H1 (cell line): ENCODE measurements at regions not wholly inside any gene's neighbourhood (a gene's known extent, or its start where the extent isn't known, plus 50 kb on each side); places are given as distances from the start of the nearest gene placed in this dataset.

Source experiments
- CTCF ChIA-PET: fragments of 300-600 bp; sonication (Branson Sonifier 250); formaldehyde crosslinking; loops from one replicate; lab custom pipeline; 2021; ENCODE audit not compliant: partially characterized antibody; lab: Charles Lee
- POLR2A ChIA-PET: fragments of 300-600 bp; sonication (Branson Sonifier 250); formaldehyde crosslinking; loops from one replicate; lab custom pipeline; 2021; ENCODE audit warnings: inconsistent platforms; ENCODE audit not compliant: partially characterized antibody; lab: Charles Lee
- DNase-seq, 2 experiments: peaks; one replicate each; pipeline versions ENCODE4 v3.0.0 to v3.0.0-alpha.2; 2010 to 2022; ENCODE audit warnings: low spot score in 2 of 2, low read depth in 1 of 2, mixed read lengths in 1 of 2
- FAIRE-seq: peaks from 2 replicates; lab custom pipeline; 2011; peaks lifted over from hg19 to GRCh38; lab: Jason Lieb, UNC
- H2AFZ ChIP-seq: 2 replicates; pipeline ENCODE4 v1.8.1; 2012; ENCODE audit warnings: low read length, inconsistent platforms
- H2AK5ac ChIP-seq: 2 replicates; pipeline ENCODE4 v1.6.1; 2013; ENCODE audit warnings: low read depth, low read length
- H2BK120ac ChIP-seq: replicated peaks from 2 replicates; pipeline ENCODE3; 2013; ENCODE audit warnings: low read depth, low read length, inconsistent platforms
- H2BK12ac ChIP-seq: 2 replicates; pipeline ENCODE4 v1.6.1; 2013; ENCODE audit warnings: low read depth, low read length
- H2BK15ac ChIP-seq: 2 replicates; pipeline ENCODE4 v1.6.1; 2013; ENCODE audit warnings: low read length
- H2BK20ac ChIP-seq: 2 replicates; pipeline ENCODE4 v1.6.1; 2013; ENCODE audit warnings: low read length
- H2BK5ac ChIP-seq: 2 replicates; pipeline ENCODE4 v1.6.1; 2013; ENCODE audit warnings: low read depth, low read length
- H3K14ac ChIP-seq: 2 replicates; pipeline ENCODE4 v1.6.1; 2013; ENCODE audit warnings: inconsistent platforms; ENCODE audit not compliant: insufficient read length
- H3K18ac ChIP-seq: 2 replicates; pipeline ENCODE4 v1.6.1; 2013; ENCODE audit warnings: low read length; ENCODE audit errors: extremely low read depth
- H3K23ac ChIP-seq: 2 replicates; pipeline ENCODE4 v1.6.1; 2013; ENCODE audit warnings: inconsistent platforms; ENCODE audit not compliant: insufficient read length
- H3K23me2 ChIP-seq: 2 replicates; pipeline ENCODE4 v1.6.1; 2013; ENCODE audit warnings: low read depth, low read length
- H3K27ac ChIP-seq: 2 replicates; pipeline ENCODE4 v1.6.1; 2011; ENCODE audit warnings: low read depth, low read length, inconsistent platforms
- H3K27me3 ChIP-seq, 4 experiments: replicated peaks in 1 of 4; 1 replicate in 1 of 4; 2 replicates in 3 of 4; pipeline versions ENCODE4 v1.6.1 to v1.8.1; 2011 to 2013; ENCODE audit warnings: low read length in 3 of 4, mild to moderate bottlenecking in 3 of 4, inconsistent platforms in 2 of 4, mixed read lengths in 2 of 4, moderate library complexity in 1 of 4; ENCODE audit not compliant: control insufficient read depth in 3 of 4, insufficient read depth in 3 of 4; ENCODE audit errors: extremely low read depth in 1 of 4
- H3K36me3 ChIP-seq, 4 experiments: 2 replicates each; pipeline versions ENCODE4 v1.6.1 to v1.8.1; 2011 to 2013; ENCODE audit warnings: mild to moderate bottlenecking in 4 of 4, low read length in 3 of 4, moderate library complexity in 2 of 4, control low read depth in 1 of 4, inconsistent platforms in 1 of 4; ENCODE audit not compliant: insufficient read depth in 4 of 4, control insufficient read depth in 2 of 4
- H3K4ac ChIP-seq: replicated peaks from 2 replicates; pipeline ENCODE3; 2013; ENCODE audit warnings: low read length, low read depth, mixed read lengths, inconsistent platforms; ENCODE audit not compliant: insufficient read length
- H3K4me1 ChIP-seq, 4 experiments: replicated peaks in 1 of 4; 1 replicate in 1 of 4; 2 replicates in 3 of 4; pipeline versions ENCODE4 v1.6.1 to v1.8.1; 2011 to 2013; ENCODE audit warnings: low read length in 3 of 4, inconsistent platforms in 2 of 4, mixed read lengths in 1 of 4; ENCODE audit not compliant: insufficient read depth in 4 of 4, control insufficient read depth in 3 of 4
- H3K4me2 ChIP-seq, 2 experiments: 2 replicates each; pipeline versions ENCODE4 v1.6.1 to v1.8.1; 2011 to 2013; ENCODE audit warnings: low read depth in 2 of 2, low read length in 2 of 2, control low read depth in 1 of 2, inconsistent platforms in 1 of 2, mild to moderate bottlenecking in 1 of 2; ENCODE audit not compliant: insufficient read depth in 1 of 2
- H3K4me3 ChIP-seq, 4 experiments: fragments of 200-600, 300-600 bp in 1 of 4; sonication (generic), shearing (Covaris generic), sonication (Bioruptor Twin) in 1 of 4; 2 replicates each; pipeline versions ENCODE4 v1.5.1 to v1.8.1; 2011 to 2016; ENCODE audit warnings: low read length in 4 of 4, low read depth in 3 of 4, control low read depth in 2 of 4, inconsistent platforms in 2 of 4, mild to moderate bottlenecking in 2 of 4, mixed read lengths in 1 of 4, moderate library complexity in 1 of 4; ENCODE audit not compliant: insufficient read depth in 2 of 4; ENCODE audit errors: extremely low read depth in 1 of 4
- H3K56ac ChIP-seq: replicated peaks from 2 replicates; pipeline ENCODE3; 2013; ENCODE audit warnings: low read depth, mild to moderate bottlenecking, mixed read lengths, low read length, inconsistent platforms; ENCODE audit not compliant: insufficient read length
- H3K79me1 ChIP-seq: 2 replicates; pipeline ENCODE4 v1.6.1; 2013; ENCODE audit warnings: low read depth, low read length, control low read depth
- H3K79me2 ChIP-seq, 2 experiments: 2 replicates each; pipeline versions ENCODE4 v1.6.1 to v1.8.1; 2012 to 2013; ENCODE audit warnings: low read length in 2 of 2, mild to moderate bottlenecking in 2 of 2, inconsistent platforms in 1 of 2; ENCODE audit not compliant: insufficient read depth in 2 of 2, control insufficient read depth in 1 of 2
- H3K9ac ChIP-seq, 4 experiments: replicated peaks in 1 of 4; 1 replicate in 1 of 4; 2 replicates in 3 of 4; pipeline versions ENCODE4 v1.6.1 to v1.8.1; 2011 to 2013; ENCODE audit warnings: low read depth in 3 of 4, low read length in 3 of 4, control low read depth in 2 of 4, mild to moderate bottlenecking in 2 of 4, moderate library complexity in 2 of 4, inconsistent platforms in 1 of 4; ENCODE audit errors: extremely low read depth in 1 of 4
- H3K9me3 ChIP-seq, 2 experiments: 2 replicates each; pipeline versions ENCODE4 v1.6.1 to v1.8.1; 2012 to 2013; ENCODE audit warnings: mild to moderate bottlenecking in 2 of 2, moderate library complexity in 2 of 2, control low read depth in 1 of 2, inconsistent platforms in 1 of 2, low read depth in 1 of 2, low read length in 1 of 2, mixed read lengths in 1 of 2; ENCODE audit not compliant: insufficient read depth in 2 of 2
- H4K20me1 ChIP-seq, 2 experiments: replicated peaks in 1 of 2; 2 replicates each; pipeline versions ENCODE3 to v1.8.1; 2011 to 2013; ENCODE audit warnings: inconsistent platforms in 2 of 2, low read length in 2 of 2, mild to moderate bottlenecking in 1 of 2; ENCODE audit not compliant: insufficient read depth in 2 of 2, control insufficient read depth in 1 of 2
- H4K5ac ChIP-seq: 2 replicates; pipeline ENCODE4 v1.6.1; 2013; ENCODE audit warnings: low read length, low read depth, mixed read lengths, inconsistent platforms; ENCODE audit not compliant: insufficient read length
- H4K8ac ChIP-seq: 2 replicates; pipeline ENCODE4 v1.8.0; 2013; ENCODE audit warnings: mild to moderate bottlenecking, moderate library complexity, low read length, inconsistent platforms; ENCODE audit not compliant: insufficient read depth; ENCODE audit errors: extremely low read depth
- H4K91ac ChIP-seq: replicated peaks from 2 replicates; pipeline ENCODE3; 2013; ENCODE audit warnings: low read length, mixed read lengths, inconsistent platforms; ENCODE audit not compliant: insufficient read length
- BCL11A ChIP-seq, 2 experiments: IDR thresholded peaks; one replicate each; pipeline ENCODE4 v1.6.1; 2011; ENCODE audit warnings: low read depth in 2 of 2, low read length in 2 of 2, mild to moderate bottlenecking in 2 of 2
- CEBPB ChIP-seq: IDR thresholded peaks from 2 replicates; pipeline ENCODE4 v1.6.1; 2012; ENCODE audit warnings: low read depth, low read length
- CTCF ChIP-seq, 3 experiments: IDR thresholded peaks; 1 replicate in 2 of 3; 2 replicates in 1 of 3; pipeline versions ENCODE4 v1.5.1 to v1.6.1; 2011; ENCODE audit warnings: low read length in 3 of 3, mild to moderate bottlenecking in 3 of 3, inconsistent platforms in 2 of 3, low read depth in 1 of 3, moderate library complexity in 1 of 3; ENCODE audit not compliant: insufficient read depth in 1 of 3; ENCODE audit errors: control extremely low read depth in 1 of 3
- EZH2 ChIP-seq: fragments of 200-600 bp; sonication (generic); IDR thresholded peaks from 2 replicates; pipeline ENCODE4 v1.7.1; 2012; ENCODE audit warnings: low read depth, mild to moderate bottlenecking, moderate library complexity, low read length, inconsistent platforms; ENCODE audit not compliant: severe bottlenecking
- GABPA ChIP-seq: IDR thresholded peaks from 2 replicates; pipeline ENCODE4 v1.6.1; 2011; ENCODE audit warnings: mild to moderate bottlenecking, low read length, moderate library complexity, borderline replicate concordance; ENCODE audit not compliant: insufficient read depth
- RBBP5 ChIP-seq: IDR thresholded peaks from 2 replicates; pipeline ENCODE4 v1.7.1; 2012; ENCODE audit warnings: low read depth, mild to moderate bottlenecking, inconsistent platforms, low read length, moderate library complexity, borderline replicate concordance
- SAP30 ChIP-seq: fragments of 300-600 bp; sonication (generic); IDR thresholded peaks from 2 replicates; pipeline ENCODE4 v1.7.1; 2012; ENCODE audit warnings: low read length, moderate library complexity, mild to moderate bottlenecking, inconsistent platforms; ENCODE audit not compliant: insufficient read depth, insufficient replicate concordance
- SIX5 ChIP-seq: IDR thresholded peaks from 2 replicates; pipeline ENCODE4 v1.6.1; 2011; ENCODE audit warnings: mild to moderate bottlenecking, low read depth, low read length
- SP1 ChIP-seq: IDR thresholded peaks from 2 replicates; pipeline ENCODE4 v1.6.1; 2011; ENCODE audit warnings: low read depth, low read length
- SP4 ChIP-seq: IDR thresholded peaks from 2 replicates; pipeline ENCODE4 v1.6.1; 2012; ENCODE audit warnings: low read length, inconsistent platforms
- SRF ChIP-seq: IDR thresholded peaks from 2 replicates; pipeline ENCODE4 v1.6.1; 2011; ENCODE audit warnings: mild to moderate bottlenecking, low read depth, low read length, moderate library complexity
- TAF1 ChIP-seq: IDR thresholded peaks from 2 replicates; pipeline ENCODE4 v1.6.1; 2011; ENCODE audit warnings: mild to moderate bottlenecking, low read depth, low read length
- WGBS, 2 experiments: shearing (Covaris generic) in 1 of 2; methylation state at CpG; one replicate each; pipeline versions ENCODE4 v1.1.6 to v1.1.7; 2013 to 2015; ENCODE audit warnings: low lambda C conversion rate in 2 of 2, mixed read lengths in 2 of 2, inconsistent platforms in 1 of 2, low coverage in 1 of 2, missing lambda C conversion rate in 1 of 2; ENCODE audit not compliant: insufficient replicate concordance in 2 of 2, insufficient coverage in 1 of 2, insufficient read length in 1 of 2; ENCODE audit errors: extremely low coverage in 1 of 2, missing lambda C conversion rate in 1 of 2; 5-methylcytosine and 5-hydroxymethylcytosine counted together

- no peak overlapping the region for H2BK120ac ChIP-seq
- ChIA-PET POLR2A (no interaction called here), CTCF (interaction anchor here (0.9 to 7.8 kb wide), 8 partner anchors 8 to 414 kb away, joined by 3 to 56 read pairs (median 4); no protein-coding TSS in a partner anchor)
- H2BK20ac ChIP-seq = no peak overlapping the region
- no peaks in the 10 kb centered on the region for H3K23me2 ChIP-seq
- H2AFZ ChIP-seq = no peak overlapping the region
- FAIRE-seq (no peak), DNase-seq (no peak)
- no peak overlapping the region for H2BK15ac ChIP-seq
- no peak overlapping the region for H3K4me3 ChIP-seq
- H2AK5ac ChIP-seq = no peak overlapping the region
- H4K20me1 ChIP-seq = no peaks in the 10 kb centered on the region
- H3K56ac ChIP-seq = no peak overlapping the region
- no peak overlapping the region for H3K4ac ChIP-seq
- H2BK12ac ChIP-seq = no peak overlapping the region
- no peaks in the 10 kb centered on the region for H3K36me3 ChIP-seq
- no peak overlapping the region for H3K4me2 ChIP-seq
- H3K27ac ChIP-seq = no peak overlapping the region
- no peaks in the 10 kb centered on the region for H3K79me1 ChIP-seq
- H3K9me3 ChIP-seq = no peaks in the 10 kb centered on the region
- no peak overlapping the region for H4K91ac ChIP-seq
- no peak overlapping the region for H4K8ac ChIP-seq
- no peaks in the 10 kb centered on the region for H3K79me2 ChIP-seq
- no peak overlapping the region for H3K14ac ChIP-seq
- H3K27me3 ChIP-seq = no peaks in the 10 kb centered on the region
- peaks cover 0 to 5% (median 3%) of the 10 kb centered on the region in 4 experiments; a peak in 3 of 7 replicates for H3K4me1 ChIP-seq
- peak overlapping the region in 1 of 4 experiments; percentile 34; a peak in 1 of 7 replicates for H3K9ac ChIP-seq
- no peak overlapping the region for H4K5ac ChIP-seq
- no peak overlapping the region for H2BK5ac ChIP-seq
- no peak overlapping the region for H3K18ac ChIP-seq
- H3K23ac ChIP-seq = no peak overlapping the region
- WGBS, 2 experiments = 75% methylated on average over 9 of the region's 9 CpGs; no CpG with 5 or more reads in 1 of the 2 experiments
- TF ChIP-seq TAF1 = no peak
- no peak for TF ChIP-seq SAP30
- no peak for TF ChIP-seq CEBPB
- no peak for TF ChIP-seq CTCF (IDR thresholded peaks at IDR 0.05; ENCODE audit: control extremely low read depth in 1 of 3, insufficient read depth in 1 of 3, low read depth in 1 of 3, low read length in 3 of 3)
- TF ChIP-seq SRF = no peak
- TF ChIP-seq BCL11A (IDR thresholded peaks at IDR 0.05; ENCODE audit: low read depth in 2 of 2, low read length in 2 of 2) = no peak
- TF ChIP-seq GABPA = no peak
- no peak for TF ChIP-seq SP1
- no peak for TF ChIP-seq SIX5
- no peak for TF ChIP-seq EZH2
- TF ChIP-seq RBBP5 = no peak
- no peak for TF ChIP-seq SP4
Observed at GRCh38 chr12:93982771-93983315, 165.5 kb upstream of the PLXNC1 start.
